ENCODE measurements at regions not wholly inside any gene's neighbourhood (a gene's known extent, or its start where the extent isn't known, plus 50 kb on each side); places are given as distances from the start of the nearest gene placed in this dataset.

DNA sequence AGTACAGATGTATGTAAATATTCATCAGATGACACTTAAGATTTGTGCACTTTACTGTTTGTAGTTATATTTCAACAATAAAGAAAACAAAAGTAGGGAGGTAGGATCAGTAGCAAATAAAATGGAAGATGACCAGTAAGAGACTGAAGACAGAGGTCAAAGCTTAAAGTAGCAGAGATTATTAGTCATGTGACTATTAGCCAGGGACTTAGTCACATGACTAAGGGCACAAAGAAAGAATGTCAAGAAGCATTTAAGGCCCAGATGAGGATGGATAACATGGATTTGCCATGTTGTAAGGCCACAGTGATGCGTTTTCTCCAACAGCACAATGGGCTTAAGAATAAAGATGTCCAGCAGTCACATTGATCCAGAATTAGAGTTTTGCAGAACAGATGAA is 479.6 kb downstream of the BCOR start:
- DNase-seq: no peak

DNA sequence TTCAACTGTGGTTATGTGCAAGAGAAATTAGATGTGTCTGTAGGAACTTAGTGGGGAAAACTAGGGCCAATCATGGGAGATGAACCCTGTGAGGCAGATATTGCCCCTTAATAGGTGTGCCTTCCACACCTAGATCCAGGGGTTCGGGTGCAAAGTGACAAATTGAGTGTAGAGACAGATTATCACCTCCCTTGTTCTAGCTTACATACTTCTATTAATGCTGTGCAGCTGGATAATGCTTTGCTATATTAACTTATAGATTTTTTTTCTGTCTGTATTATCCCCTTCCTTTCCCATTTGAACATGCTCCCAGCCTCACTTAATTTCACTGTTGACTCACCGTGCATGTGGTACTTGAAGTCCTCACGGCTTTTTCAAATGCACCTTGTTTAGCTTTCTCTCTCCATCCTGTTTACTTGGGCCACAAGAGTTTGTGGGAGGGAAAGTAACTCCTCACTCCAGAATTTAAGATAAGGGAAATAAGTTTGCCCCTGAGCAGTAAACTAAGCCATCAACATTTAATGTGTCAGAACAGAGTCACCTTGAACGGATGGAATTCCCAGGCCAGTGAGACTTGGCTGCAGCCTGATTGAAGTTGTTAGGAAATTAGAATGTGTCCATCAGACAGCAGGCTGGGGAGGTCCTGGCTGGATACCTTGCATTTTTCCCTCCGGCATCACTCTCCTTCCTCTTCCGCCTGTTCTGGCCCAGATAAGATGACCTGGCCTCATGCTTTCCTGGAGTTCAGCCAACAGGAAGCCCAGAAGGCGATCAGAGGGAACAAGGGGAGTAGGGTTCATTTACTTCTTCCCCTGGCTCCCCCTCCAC is 478.4 kb downstream of the BCOR start:
- no peak for DNase-seq

DNA sequence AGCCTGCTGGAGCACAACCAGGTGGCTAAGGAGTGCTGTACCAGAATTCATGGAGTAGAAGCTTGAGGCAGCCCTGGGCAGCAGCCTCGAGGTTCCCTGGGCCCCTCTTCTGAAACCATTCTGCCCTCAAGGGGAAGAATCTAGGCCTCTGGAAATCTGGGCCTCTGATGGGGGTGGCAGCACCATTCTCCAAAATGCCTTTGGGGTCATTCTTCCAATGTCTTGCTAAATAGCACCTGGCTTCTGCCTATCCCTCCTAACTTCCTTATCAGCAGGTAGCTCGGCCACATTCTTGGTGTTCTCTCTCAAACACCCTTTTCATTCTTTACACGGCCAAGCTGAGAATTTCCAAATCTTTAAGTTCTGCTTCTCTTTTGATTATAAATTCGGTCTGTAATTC is 473.6 kb downstream of the BCOR start:
- no peak for DNase-seq

DNA sequence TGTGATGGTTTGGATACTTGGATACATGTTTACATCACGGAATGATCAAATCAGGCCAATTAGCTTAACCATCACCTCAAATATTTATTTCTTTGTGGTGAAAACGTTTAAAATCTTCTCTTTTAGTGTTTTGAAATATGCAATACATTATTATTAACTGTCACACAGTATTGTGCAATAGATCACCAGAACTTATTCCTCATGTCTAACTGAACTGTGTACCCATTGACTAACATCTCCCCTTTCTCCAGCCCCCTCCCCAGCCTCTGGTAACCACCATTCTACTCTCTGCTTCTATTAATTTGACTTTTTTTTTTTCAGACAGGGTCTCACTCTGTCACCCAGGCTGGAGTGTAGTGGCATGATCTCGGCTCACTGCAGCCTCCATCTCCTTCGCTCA is 471.9 kb downstream of the BCOR start:
- no peak for DNase-seq

DNA sequence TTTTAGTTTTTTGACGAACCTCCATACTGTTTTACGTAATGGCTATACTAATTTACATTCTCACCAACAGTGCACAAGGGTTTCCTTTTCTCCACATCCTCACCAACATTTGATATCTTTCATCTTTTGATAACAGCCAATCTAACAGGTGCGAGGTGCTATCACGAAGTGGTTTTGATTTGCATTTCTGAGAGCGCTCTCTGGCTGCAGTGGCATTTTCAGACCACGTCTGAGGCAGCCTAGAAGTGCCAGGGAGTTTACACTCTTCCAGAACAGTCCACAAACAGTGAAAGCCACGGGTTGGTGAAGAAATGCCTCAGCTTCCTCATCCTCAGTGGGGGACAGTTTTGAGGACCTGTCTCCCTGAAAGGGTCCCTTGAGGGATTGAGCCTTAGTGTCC is 471.0 kb downstream of the BCOR start:
- no peak for DNase-seq

DNA sequence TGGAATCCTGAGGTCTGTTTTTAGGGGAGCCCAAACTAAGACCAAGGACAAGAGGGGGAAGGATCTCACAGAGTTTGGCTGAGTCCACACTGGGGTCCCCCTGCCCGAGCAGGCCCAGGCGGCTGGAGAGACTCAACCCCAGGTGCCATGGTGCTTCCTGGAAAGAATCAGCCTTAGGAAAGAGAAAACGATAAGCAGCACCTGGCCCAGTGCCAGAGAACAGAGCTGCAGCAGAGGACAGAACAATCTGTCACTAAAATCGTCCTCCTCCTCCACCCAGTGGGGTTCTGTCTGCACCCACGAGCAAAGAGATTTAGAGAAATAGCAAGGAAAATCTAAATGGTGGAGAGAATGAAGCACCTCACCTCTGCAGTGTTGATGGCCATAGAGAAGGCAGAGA is 470.5 kb downstream of the BCOR start:
- no peak for DNase-seq

DNA sequence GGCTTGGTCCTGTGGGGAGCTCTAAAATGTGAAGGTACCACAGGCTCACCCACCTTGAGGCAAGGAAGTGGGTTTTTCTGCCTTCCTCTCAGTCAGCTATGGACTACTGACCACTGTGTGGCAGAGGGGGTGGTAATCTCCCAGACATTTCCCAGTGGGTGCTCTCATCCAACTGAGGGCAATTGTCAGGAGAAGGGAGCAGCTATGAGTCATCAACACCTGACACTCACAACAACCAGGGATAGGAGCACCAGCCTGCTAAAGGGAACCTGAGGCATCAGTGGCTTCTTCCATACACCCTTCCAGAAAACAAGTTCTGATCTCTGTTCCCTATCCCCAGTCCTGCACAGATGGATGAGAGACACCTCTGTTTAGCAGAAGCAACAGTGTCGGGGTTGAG is 468.8 kb downstream of the BCOR start:
- DNase-seq: no peak

DNA sequence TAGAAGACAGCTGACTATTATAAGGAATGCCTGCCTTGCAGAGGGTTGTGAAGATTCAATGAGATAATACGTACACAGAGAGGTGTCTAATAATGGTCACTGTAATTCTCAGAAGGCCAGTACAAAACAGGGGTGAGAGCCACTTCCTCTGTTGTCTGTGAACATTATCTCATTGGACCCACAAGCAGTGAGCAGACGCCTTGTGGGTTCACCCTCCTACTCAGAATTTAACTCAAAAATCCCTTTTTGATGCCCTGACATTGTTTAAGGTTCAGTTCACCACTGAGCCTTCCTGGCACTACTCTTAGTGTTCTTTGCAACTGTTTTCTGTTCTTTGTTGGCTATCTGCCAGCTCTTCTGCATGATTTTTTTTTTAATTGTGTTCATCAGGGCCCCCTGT is 467.4 kb downstream of the BCOR start:
- no peak for DNase-seq

DNA sequence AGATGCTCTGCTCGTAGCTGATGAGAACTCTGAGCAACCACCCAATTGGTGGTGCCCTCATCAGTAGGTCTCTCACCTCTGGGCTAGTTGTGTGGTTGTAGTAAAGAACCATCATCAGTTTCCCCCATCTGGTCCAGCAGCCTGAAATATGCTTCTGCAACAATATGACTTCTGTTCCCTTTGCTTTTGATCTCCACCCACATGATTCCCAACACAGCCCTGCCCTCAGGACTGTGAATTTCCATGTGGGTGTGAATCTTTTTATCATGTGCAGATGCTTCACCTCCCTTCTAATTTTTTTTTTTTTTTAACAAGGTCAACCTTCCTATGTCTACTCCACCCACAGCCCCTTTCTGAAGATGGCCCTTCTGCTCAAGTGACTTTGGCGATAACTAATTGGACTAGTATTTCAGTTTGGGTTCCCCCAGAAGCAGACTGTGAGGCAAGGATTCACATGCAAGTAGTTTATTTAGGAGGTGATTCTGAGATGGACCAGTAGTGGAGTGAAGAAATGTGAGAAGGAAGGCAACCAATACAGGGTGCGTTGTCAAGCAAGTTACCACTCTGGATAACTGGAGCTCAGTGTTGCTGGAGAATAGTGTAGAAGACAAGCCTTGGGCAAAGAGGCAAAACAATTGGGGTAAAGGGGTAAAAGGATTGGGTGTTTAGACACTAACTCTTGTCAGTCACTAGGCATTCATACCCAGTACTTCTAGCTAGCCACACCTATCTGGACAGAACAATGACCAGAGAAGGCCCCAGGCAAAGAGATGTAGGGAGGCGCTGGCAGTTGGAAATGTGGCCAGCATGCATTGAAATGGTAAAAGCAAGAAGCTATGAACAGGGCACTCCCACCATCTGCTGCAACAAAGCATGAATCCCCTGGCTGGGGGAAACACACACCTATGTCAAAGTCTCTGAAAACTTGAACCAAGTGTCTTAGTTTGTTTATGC is 466.2 kb downstream of the BCOR start:
- no peak for DNase-seq

DNA sequence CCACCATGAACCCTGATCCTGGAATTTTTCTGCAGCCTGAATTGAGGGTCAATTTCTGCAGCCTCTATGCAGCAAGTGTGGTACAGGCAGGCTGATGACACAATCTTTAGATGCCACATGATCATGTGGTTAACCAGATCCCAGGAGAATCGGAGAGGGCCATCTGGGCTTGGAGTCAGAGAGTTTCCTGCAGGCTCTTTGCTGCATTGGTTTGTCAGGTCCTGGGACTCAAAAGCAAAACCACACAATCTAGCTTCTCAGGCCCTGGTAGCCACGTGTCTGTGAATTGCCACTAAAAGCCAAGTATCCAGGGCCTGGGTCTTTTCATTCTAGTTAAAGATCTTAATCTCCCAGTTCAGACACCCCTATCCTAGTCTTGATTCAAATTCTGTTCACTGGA is 464.5 kb downstream of the BCOR start:
- no peak for DNase-seq

DNA sequence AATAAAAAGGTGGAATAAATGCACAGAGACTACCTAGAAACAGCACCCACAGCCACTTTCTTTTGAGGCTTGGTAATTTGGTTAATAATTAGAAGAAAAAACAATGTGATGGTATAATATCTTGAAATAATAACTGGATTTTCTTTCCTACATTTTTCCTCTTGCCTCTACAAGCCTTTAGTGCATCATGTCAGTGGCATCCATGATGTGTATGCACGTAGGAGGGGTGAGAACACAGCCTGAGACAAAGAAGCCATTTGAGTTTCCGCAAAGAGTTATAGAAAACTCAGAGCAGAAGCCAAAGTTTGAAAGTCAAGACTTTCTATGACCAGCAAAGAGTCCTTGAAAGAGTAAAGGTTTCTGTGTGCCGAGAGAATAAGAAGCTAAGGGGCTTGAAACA is 461.3 kb downstream of the BCOR start:
- DNase-seq: no peak

DNA sequence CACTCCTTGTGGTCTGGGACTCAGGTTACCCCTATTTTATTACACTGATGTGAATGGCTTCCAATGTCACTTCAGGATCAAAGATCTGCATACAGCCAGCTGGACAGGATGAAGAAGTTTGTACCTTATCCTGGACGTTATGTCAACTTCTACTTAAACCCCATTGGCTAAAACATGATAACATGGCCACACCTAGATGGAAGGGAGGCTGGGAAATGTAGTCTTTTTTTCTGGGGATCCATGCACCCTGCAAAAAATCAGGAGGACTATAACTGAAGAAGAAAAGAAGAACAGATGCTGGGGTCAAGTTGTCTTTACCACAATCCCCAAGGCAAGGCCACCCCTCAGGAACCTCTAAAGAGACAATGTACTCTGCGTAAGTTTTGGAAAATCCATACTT is 459.2 kb downstream of the BCOR start:
- DNase-seq: no peak

DNA sequence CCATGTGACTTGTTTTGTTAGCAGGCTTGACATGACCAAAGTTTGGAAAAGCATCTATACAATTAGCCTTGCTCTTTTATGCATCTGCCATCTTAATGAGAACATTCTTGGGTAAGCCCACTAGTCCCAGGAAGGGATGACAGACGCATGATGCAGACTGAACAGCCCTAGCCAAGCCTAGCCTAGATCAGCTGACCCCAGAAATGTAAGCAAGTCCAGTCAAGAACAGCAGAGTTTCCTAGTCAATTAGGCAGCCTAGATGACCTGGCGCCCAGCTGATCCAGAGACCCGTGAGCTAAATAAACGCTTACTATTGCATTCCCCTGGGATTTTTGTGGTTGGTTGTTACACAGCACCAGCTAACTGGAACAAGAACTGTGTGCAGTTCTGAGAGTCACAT is 457.9 kb downstream of the BCOR start:
- DNase-seq: no peak

DNA sequence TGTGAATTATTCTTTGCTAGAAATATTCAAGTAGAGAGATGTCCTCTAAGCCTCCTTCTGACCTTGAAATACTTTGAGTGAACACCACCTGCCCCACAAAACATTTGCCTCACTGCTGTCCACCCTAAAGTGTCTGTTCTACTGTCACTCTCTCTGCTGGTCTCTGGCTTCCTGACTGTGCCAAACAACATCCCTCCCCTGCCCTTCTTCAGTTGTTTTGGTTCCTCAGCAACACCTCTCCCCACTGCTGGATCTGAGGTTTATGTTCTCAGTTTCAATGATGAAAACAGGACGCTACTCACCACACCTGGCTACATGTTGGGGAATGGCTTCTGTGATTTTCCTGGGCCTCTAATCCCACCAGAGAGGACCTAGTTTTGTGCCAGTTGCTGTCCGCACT is 456.9 kb downstream of the BCOR start:
- DNase-seq: no peak

DNA sequence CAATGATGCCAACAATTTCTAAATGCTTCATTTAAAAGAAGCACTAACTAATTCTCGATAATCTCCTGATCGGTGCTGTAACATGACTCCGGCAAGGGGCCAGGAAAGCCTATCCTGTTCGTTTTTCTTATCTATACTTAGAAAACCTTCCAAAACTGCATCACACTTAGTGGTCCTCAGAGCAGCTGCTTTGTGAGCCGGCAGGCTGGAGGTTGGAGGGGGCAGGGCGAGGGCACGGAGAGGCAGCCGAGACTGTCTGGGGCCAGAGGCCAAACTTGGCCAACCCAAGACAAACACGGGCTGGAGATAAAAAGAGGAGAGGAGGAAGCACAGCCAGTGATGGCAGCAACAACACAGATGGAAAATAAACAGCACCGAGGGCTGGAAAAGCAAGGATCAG is 455.7 kb downstream of the BCOR start:
- no peak for DNase-seq

DNA sequence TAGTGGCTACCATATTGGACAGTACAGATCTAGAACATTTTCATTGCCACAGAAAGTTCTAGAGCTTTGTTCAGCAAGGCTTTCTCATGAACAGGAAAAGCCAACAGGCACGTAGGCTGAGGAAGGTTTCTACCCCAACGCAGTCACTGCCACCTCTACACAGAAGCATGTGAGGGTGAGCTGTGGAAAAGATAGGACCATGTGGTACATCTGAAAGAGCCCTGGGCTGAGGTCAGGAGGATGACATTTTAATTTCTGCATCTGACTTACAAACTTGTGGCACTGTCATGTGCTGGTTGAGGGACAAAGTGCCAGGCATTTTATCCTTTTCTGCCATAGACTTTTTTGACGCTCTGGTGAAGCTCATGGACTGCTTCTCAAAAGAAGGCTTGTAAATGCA is 454.2 kb downstream of the BCOR start:
- DNase-seq: no peak

DNA sequence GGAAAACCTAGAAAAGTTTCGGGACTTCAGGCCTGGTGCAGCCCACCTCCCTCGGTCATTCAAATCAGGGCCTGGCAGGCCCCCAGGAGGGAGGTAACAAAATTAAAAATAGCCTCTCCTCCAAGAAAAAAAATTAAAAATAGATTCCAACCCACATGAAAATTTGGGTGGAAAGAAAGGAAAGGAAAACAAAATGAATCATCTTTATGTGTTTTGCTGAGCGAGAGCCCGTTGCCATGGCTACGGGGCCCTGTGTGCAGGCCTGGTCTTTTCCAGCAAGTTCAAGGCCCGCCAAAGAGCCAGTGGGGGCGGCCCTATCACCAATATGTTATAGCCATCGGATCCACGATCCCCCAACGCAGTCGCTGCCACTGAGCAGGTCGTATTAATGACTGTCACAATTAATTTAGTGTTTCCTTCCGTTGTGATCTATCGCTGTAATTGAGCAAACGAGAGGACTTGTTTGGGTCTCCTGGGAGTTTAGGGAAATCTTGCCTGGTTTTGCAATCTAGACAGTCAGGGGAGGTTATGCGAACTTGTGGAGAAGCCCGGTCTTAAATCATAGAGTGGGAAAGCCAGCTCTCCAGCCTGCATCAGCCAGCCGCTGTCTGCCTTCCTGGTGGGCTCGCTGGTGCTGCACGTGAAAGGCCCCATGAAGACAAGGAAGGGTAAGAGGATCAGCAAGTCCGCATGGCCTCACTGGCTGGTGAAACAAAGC is 452.4 kb downstream of the BCOR start:
- no peak for DNase-seq

DNA sequence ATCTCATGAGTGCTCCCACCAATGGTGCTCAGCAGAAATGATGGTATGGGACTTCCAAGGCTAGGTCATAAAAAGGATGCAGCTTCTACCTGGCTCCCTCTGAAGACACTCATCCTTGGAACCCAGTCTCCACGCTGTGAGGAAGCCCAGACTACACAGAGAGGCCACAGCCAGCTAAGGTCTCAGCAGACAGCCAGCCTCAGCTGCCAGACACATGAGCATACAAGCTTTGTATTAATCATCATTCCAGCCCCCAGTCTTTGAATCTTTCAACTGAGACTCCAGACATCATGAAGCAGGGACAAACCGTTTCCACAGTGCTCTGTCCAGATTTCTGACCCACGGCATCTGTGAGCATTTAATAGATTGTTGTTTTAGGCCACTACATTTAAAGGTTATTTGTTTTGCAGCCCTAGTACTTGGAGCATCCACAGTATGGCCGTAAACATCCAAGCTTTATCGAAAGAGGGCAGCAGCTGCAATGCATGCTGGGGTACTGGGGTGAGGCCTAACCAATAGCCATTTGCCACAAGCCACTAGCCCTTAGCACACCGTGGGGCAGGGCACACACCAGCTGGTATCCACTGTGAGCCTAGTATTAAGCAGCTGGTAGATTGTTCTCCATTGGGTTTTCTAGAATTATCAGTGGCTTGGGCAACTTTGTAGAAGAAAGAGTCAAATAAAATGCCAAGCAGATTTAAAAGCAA is 449.1 kb downstream of the BCOR start:
- no peak for DNase-seq

DNA sequence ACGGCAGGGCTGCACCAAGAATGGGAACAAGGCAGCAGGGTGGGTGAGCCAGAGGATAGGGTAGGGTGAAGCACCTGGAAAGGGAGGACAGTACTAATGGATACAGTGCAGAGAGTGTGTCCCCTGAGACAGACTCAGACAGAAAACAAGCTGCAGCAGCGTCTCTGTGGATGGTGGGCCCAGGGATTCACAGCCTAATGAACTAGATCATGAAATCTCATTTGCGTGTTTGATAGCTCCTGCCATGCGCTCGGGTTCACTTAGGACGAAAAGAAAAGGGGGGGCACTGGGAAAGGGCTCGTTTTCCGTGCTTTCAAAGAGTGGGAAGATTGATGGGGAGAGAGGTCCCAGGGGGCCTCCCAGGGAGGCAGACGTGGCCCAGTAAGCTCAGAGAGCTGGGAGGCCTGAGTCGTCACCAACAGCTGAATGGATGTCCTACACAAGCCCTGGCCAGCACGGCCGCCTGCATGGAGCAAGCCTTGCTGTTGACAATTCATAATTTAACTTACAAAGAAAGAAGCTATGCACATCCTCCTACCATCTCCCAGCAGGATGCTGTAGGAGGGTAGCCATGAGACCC is 446.9 kb downstream of the BCOR start:
- no peak for DNase-seq

DNA sequence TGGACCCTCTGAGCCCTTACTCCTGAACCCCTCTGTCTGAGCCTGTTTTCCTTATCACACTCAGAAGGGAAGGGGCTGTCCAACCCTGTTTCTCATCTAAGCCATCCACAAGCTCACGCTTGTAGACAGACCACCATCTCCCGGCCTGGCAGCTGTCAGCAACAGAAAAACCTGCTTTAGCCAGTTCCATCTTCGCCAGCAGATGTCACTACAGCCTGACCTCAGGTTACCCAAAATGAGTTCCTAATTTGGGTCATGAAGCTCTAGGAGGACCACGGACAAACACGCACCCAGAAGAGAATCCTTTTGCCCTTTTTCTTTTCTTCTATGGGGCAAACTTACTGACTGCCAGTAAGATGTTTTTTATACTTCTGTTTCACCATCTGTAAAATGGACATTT is 445.4 kb downstream of the BCOR start:
- DNase-seq: no peak

DNA sequence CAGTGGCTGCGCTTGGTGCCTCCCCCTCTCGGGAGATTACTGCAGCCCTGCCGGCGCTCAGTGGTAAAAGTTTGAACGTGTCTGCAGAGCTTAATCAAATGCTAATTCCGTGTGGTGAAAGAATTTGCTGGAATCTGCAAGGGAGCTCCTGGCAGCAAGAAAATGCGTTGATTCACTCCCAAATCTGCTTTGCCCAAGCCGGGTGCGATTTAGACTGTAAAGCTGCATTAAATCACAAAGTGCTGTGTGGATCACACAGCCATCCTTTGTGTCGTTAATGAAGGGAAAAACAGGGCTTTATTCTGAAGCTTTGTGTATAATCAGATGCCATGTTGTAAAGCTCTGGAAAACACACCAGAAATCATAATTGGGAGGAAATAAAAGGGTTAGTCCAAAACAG is 444.1 kb downstream of the BCOR start:
- no peak for DNase-seq

DNA sequence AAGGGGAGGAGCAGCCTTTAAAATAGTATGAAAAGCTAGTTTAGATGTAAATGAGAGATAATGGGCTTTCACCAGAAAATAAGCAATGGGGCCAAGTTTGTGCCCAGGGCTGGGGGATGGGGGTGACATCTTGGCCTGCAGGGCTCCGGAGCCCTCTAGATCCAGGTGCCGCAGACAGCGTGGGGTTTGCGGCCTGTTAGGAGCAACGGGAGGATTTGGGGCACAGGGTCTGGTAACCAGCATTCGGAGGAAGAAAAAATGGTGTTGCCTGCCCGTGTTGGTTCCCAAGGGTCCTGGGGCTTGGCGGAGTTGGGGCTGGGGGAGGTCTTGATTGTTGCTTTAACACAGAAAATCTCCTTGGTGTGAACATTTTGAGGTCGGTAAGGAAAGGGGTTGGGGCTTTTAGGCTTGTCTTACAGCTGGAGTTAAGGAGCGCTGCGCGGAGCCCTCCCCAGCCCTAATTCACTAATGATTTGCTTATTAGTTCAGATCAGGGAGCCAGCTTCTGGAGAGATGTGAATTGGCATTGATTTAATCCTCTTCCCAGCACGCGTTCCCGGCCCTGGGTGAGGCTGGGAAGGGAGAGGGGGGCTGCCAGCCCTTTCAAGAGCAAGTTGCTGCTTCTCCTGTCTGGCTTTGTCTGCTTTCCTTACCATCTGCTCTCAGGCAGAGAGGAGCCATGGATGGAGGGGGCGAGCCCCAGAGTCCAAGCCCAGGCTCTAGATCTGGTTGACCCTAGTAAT is 443.4 kb downstream of the BCOR start:
- DNase-seq: no peak
